ENCODE measurements at regions not wholly inside any gene's neighbourhood (a gene's known extent, or its start where the extent isn't known, plus 50 kb on each side); places are given as distances from the start of the nearest gene placed in this dataset.

GRCh38 chr11:79918846-79919245 lies 478.0 kb upstream of the TENM4 start:
- ATAC-seq, result no peak
- TF ChIP-seq CSDC2 (CRISPR knock-in tag; IDR thresholded peaks at IDR 0.05) (no peak), SNAI2 (CRISPR knock-in tag; IDR thresholded peaks at IDR 0.05) (no peak), CSRNP3 (CRISPR knock-in tag; IDR thresholded peaks at IDR 0.05) (no peak), POU6F1 (CRISPR knock-in tag; IDR thresholded peaks at IDR 0.05; ENCODE audit: borderline replicate concordance, low read depth) (no peak), ZFP3 (CRISPR knock-in tag; IDR thresholded peaks at IDR 0.05) (no peak), ZNF70 (CRISPR knock-in tag; IDR thresholded peaks at IDR 0.05) (no peak), RARB (CRISPR knock-in tag; IDR thresholded peaks at IDR 0.05) (no peak), OSR1 (CRISPR knock-in tag; IDR thresholded peaks at IDR 0.05) (no peak), ZNF8 (CRISPR knock-in tag; IDR thresholded peaks at IDR 0.05) (no peak), ZC3H10 (CRISPR knock-in tag; IDR thresholded peaks at IDR 0.05) (no peak), ARNTL (CRISPR knock-in tag; IDR thresholded peaks at IDR 0.05; ENCODE audit: borderline replicate concordance, low read depth) (no peak), BACH2 (CRISPR knock-in tag; IDR thresholded peaks at IDR 0.05; ENCODE audit: borderline replicate concordance) (no peak), TOX (CRISPR knock-in tag; IDR thresholded peaks at IDR 0.05; ENCODE audit: borderline replicate concordance) (no peak)
- TF ChIP-seq, protein P1, sequence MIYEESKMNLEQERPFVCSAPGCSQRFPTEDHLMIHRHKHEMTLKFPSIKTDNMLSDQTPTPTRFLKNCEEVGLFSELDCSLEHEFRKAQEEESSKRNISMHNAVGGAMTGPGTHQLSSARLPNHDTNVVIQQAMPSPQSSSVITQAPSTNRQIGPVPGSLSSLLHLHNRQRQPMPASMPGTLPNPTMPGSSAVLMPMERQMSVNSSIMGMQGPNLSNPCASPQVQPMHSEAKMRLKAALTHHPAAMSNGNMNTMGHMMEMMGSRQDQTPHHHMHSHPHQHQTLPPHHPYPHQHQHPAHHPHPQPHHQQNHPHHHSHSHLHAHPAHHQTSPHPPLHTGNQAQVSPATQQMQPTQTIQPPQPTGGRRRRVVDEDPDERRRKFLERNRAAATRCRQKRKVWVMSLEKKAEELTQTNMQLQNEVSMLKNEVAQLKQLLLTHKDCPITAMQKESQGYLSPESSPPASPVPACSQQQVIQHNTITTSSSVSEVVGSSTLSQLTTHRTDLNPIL (CRISPR knock-in tag; IDR thresholded peaks at IDR 0.05; ENCODE audit: low read depth), result no peak
- TF ChIP-seq, protein P2, sequence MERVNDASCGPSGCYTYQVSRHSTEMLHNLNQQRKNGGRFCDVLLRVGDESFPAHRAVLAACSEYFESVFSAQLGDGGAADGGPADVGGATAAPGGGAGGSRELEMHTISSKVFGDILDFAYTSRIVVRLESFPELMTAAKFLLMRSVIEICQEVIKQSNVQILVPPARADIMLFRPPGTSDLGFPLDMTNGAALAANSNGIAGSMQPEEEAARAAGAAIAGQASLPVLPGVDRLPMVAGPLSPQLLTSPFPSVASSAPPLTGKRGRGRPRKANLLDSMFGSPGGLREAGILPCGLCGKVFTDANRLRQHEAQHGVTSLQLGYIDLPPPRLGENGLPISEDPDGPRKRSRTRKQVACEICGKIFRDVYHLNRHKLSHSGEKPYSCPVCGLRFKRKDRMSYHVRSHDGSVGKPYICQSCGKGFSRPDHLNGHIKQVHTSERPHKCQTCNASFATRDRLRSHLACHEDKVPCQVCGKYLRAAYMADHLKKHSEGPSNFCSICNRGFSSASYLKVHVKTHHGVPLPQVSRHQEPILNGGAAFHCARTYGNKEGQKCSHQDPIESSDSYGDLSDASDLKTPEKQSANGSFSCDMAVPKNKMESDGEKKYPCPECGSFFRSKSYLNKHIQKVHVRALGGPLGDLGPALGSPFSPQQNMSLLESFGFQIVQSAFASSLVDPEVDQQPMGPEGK (CRISPR knock-in tag; IDR thresholded peaks at IDR 0.05; ENCODE audit: borderline replicate concordance), result no peak

DNA sequence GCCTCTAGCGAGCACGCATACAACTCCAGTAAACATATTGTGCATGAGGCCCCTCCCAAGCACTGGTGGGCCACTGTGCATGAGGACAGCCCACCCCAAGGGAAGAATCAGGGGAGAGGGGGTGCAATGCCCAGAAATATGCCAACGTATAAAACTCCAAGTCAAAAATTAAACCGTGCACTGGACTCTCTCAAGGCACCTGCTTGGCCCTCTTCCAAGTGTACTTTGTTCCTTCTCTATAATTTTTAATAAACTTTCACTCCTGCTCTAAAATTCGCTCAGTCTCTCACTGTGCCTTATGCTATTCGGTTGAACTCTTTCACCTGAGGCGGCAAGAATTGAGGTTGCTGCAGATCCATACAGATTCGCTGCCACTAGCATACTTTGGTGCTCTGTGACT lies 465.3 kb upstream of the TENM4 start:
- no peak for ATAC-seq
- no peak for TF ChIP-seq RARB (CRISPR knock-in tag; IDR thresholded peaks at IDR 0.05)
- no peak for TF ChIP-seq ARNTL (CRISPR knock-in tag; IDR thresholded peaks at IDR 0.05; ENCODE audit: borderline replicate concordance, low read depth)
- no peak for TF ChIP-seq GLIS3 (CRISPR knock-in tag; IDR thresholded peaks at IDR 0.05)
- no peak for TF ChIP-seq ESRRG (CRISPR knock-in tag; IDR thresholded peaks at IDR 0.05)
- no peak for TF ChIP-seq ZC3H10 (CRISPR knock-in tag; IDR thresholded peaks at IDR 0.05)
- no peak for TF ChIP-seq CSRNP3 (CRISPR knock-in tag; IDR thresholded peaks at IDR 0.05)
- TF ChIP-seq TOX (CRISPR knock-in tag; IDR thresholded peaks at IDR 0.05; ENCODE audit: borderline replicate concordance), result no peak
- no peak for TF ChIP-seq ZNF565 (CRISPR knock-in tag; conservative IDR thresholded peaks at IDR 0.05; ENCODE audit: low read depth)
- no peak for TF ChIP-seq OSR1 (CRISPR knock-in tag; IDR thresholded peaks at IDR 0.05)
- TF ChIP-seq, protein P3, sequence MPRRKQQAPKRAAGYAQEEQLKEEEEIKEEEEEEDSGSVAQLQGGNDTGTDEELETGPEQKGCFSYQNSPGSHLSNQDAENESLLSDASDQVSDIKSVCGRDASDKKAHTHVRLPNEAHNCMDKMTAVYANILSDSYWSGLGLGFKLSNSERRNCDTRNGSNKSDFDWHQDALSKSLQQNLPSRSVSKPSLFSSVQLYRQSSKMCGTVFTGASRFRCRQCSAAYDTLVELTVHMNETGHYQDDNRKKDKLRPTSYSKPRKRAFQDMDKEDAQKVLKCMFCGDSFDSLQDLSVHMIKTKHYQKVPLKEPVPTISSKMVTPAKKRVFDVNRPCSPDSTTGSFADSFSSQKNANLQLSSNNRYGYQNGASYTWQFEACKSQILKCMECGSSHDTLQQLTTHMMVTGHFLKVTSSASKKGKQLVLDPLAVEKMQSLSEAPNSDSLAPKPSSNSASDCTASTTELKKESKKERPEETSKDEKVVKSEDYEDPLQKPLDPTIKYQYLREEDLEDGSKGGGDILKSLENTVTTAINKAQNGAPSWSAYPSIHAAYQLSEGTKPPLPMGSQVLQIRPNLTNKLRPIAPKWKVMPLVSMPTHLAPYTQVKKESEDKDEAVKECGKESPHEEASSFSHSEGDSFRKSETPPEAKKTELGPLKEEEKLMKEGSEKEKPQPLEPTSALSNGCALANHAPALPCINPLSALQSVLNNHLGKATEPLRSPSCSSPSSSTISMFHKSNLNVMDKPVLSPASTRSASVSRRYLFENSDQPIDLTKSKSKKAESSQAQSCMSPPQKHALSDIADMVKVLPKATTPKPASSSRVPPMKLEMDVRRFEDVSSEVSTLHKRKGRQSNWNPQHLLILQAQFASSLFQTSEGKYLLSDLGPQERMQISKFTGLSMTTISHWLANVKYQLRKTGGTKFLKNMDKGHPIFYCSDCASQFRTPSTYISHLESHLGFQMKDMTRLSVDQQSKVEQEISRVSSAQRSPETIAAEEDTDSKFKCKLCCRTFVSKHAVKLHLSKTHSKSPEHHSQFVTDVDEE (CRISPR knock-in tag; IDR thresholded peaks at IDR 0.05), result no peak

DNA sequence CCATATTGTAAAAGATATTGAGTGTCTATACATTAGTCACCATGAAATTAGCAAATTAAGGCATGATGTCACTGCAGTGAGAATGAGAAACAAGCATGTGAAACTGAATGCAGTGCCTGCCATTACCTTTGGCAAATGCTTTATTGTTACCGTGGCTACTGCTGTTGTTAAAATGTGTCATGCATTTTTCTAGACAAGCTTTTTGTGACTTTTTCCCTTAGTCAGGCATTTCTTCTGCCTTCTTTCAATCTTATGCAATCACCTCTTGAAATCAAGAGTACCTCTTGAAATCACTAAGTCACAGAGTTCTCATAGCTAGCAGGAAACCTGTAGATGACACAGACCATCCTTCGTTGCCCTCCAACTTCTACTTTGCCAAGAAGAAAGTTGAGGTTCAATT lies 461.7 kb upstream of the TENM4 start:
- ATAC-seq, result no peak
- no peak for TF ChIP-seq ZFP30 (CRISPR knock-in tag; IDR thresholded peaks at IDR 0.05)
- no peak for TF ChIP-seq SNAI2 (CRISPR knock-in tag; IDR thresholded peaks at IDR 0.05)
- TF ChIP-seq, protein P1 (CRISPR knock-in tag; IDR thresholded peaks at IDR 0.05; ENCODE audit: low read depth), result no peak
- TF ChIP-seq, protein P3 (CRISPR knock-in tag; IDR thresholded peaks at IDR 0.05), result no peak
- TF ChIP-seq ZNF70 (CRISPR knock-in tag; IDR thresholded peaks at IDR 0.05), result no peak
- TF ChIP-seq ZC3H10 (CRISPR knock-in tag; IDR thresholded peaks at IDR 0.05), result no peak
- TF ChIP-seq OSR1 (CRISPR knock-in tag; IDR thresholded peaks at IDR 0.05), result no peak
- TF ChIP-seq GLIS3 (CRISPR knock-in tag; IDR thresholded peaks at IDR 0.05), result no peak
- TF ChIP-seq ZNF8 (CRISPR knock-in tag; IDR thresholded peaks at IDR 0.05), result no peak
- TF ChIP-seq ARNTL (CRISPR knock-in tag; IDR thresholded peaks at IDR 0.05; ENCODE audit: borderline replicate concordance, low read depth), result no peak
- TF ChIP-seq ZNF565 (CRISPR knock-in tag; conservative IDR thresholded peaks at IDR 0.05; ENCODE audit: low read depth), result no peak

Data from SK-N-SH treated with all-trans-retinoic acid at 6 μM for 48 hours (cell line).